H1 (cell line): ENCODE measurements at regions not wholly inside any gene's neighbourhood (a gene's known extent, or its start where the extent isn't known, plus 50 kb on each side); places are given as distances from the start of the nearest gene placed in this dataset.

Experiments
- CTCF ChIA-PET: fragments of 300-600 bp; sonication (Branson Sonifier 250); formaldehyde crosslinking; loops from one replicate; lab custom pipeline; 2021; ENCODE audit not compliant: partially characterized antibody; lab: Charles Lee
- POLR2A ChIA-PET: fragments of 300-600 bp; sonication (Branson Sonifier 250); formaldehyde crosslinking; loops from one replicate; lab custom pipeline; 2021; ENCODE audit warnings: inconsistent platforms; ENCODE audit not compliant: partially characterized antibody; lab: Charles Lee
- DNase-seq, 2 experiments: peaks; one replicate each; pipeline versions ENCODE4 v3.0.0 to v3.0.0-alpha.2; 2010 to 2022; ENCODE audit warnings: low spot score in 2 of 2, low read depth in 1 of 2, mixed read lengths in 1 of 2
- FAIRE-seq: peaks from 2 replicates; lab custom pipeline; 2011; peaks lifted over from hg19 to GRCh38; lab: Jason Lieb, UNC
- H2AFZ ChIP-seq: 2 replicates; pipeline ENCODE4 v1.8.1; 2012; ENCODE audit warnings: low read length, inconsistent platforms
- H2AK5ac ChIP-seq: 2 replicates; pipeline ENCODE4 v1.6.1; 2013; ENCODE audit warnings: low read depth, low read length
- H2BK120ac ChIP-seq: replicated peaks from 2 replicates; pipeline ENCODE3; 2013; ENCODE audit warnings: low read depth, low read length, inconsistent platforms
- H2BK12ac ChIP-seq: 2 replicates; pipeline ENCODE4 v1.6.1; 2013; ENCODE audit warnings: low read depth, low read length
- H2BK15ac ChIP-seq: 2 replicates; pipeline ENCODE4 v1.6.1; 2013; ENCODE audit warnings: low read length
- H2BK20ac ChIP-seq: 2 replicates; pipeline ENCODE4 v1.6.1; 2013; ENCODE audit warnings: low read length
- H2BK5ac ChIP-seq: 2 replicates; pipeline ENCODE4 v1.6.1; 2013; ENCODE audit warnings: low read depth, low read length
- H3K14ac ChIP-seq: 2 replicates; pipeline ENCODE4 v1.6.1; 2013; ENCODE audit warnings: inconsistent platforms; ENCODE audit not compliant: insufficient read length
- H3K18ac ChIP-seq: 2 replicates; pipeline ENCODE4 v1.6.1; 2013; ENCODE audit warnings: low read length; ENCODE audit errors: extremely low read depth
- H3K23ac ChIP-seq: 2 replicates; pipeline ENCODE4 v1.6.1; 2013; ENCODE audit warnings: inconsistent platforms; ENCODE audit not compliant: insufficient read length
- H3K23me2 ChIP-seq: 2 replicates; pipeline ENCODE4 v1.6.1; 2013; ENCODE audit warnings: low read depth, low read length
- H3K27ac ChIP-seq: 2 replicates; pipeline ENCODE4 v1.6.1; 2011; ENCODE audit warnings: low read depth, low read length, inconsistent platforms
- H3K27me3 ChIP-seq, 4 experiments: replicated peaks in 1 of 4; 1 replicate in 1 of 4; 2 replicates in 3 of 4; pipeline versions ENCODE4 v1.6.1 to v1.8.1; 2011 to 2013; ENCODE audit warnings: low read length in 3 of 4, mild to moderate bottlenecking in 3 of 4, inconsistent platforms in 2 of 4, mixed read lengths in 2 of 4, moderate library complexity in 1 of 4; ENCODE audit not compliant: control insufficient read depth in 3 of 4, insufficient read depth in 3 of 4; ENCODE audit errors: extremely low read depth in 1 of 4
- H3K36me3 ChIP-seq, 4 experiments: 2 replicates each; pipeline versions ENCODE4 v1.6.1 to v1.8.1; 2011 to 2013; ENCODE audit warnings: mild to moderate bottlenecking in 4 of 4, low read length in 3 of 4, moderate library complexity in 2 of 4, control low read depth in 1 of 4, inconsistent platforms in 1 of 4; ENCODE audit not compliant: insufficient read depth in 4 of 4, control insufficient read depth in 2 of 4
- H3K4ac ChIP-seq: replicated peaks from 2 replicates; pipeline ENCODE3; 2013; ENCODE audit warnings: low read length, low read depth, mixed read lengths, inconsistent platforms; ENCODE audit not compliant: insufficient read length
- H3K4me1 ChIP-seq, 4 experiments: replicated peaks in 1 of 4; 1 replicate in 1 of 4; 2 replicates in 3 of 4; pipeline versions ENCODE4 v1.6.1 to v1.8.1; 2011 to 2013; ENCODE audit warnings: low read length in 3 of 4, inconsistent platforms in 2 of 4, mixed read lengths in 1 of 4; ENCODE audit not compliant: insufficient read depth in 4 of 4, control insufficient read depth in 3 of 4
- H3K4me2 ChIP-seq, 2 experiments: 2 replicates each; pipeline versions ENCODE4 v1.6.1 to v1.8.1; 2011 to 2013; ENCODE audit warnings: low read depth in 2 of 2, low read length in 2 of 2, control low read depth in 1 of 2, inconsistent platforms in 1 of 2, mild to moderate bottlenecking in 1 of 2; ENCODE audit not compliant: insufficient read depth in 1 of 2
- H3K4me3 ChIP-seq, 4 experiments: fragments of 200-600, 300-600 bp in 1 of 4; sonication (generic), shearing (Covaris generic), sonication (Bioruptor Twin) in 1 of 4; 2 replicates each; pipeline versions ENCODE4 v1.5.1 to v1.8.1; 2011 to 2016; ENCODE audit warnings: low read length in 4 of 4, low read depth in 3 of 4, control low read depth in 2 of 4, inconsistent platforms in 2 of 4, mild to moderate bottlenecking in 2 of 4, mixed read lengths in 1 of 4, moderate library complexity in 1 of 4; ENCODE audit not compliant: insufficient read depth in 2 of 4; ENCODE audit errors: extremely low read depth in 1 of 4
- H3K56ac ChIP-seq: replicated peaks from 2 replicates; pipeline ENCODE3; 2013; ENCODE audit warnings: low read depth, mild to moderate bottlenecking, mixed read lengths, low read length, inconsistent platforms; ENCODE audit not compliant: insufficient read length
- H3K79me1 ChIP-seq: 2 replicates; pipeline ENCODE4 v1.6.1; 2013; ENCODE audit warnings: low read depth, low read length, control low read depth
- H3K79me2 ChIP-seq, 2 experiments: 2 replicates each; pipeline versions ENCODE4 v1.6.1 to v1.8.1; 2012 to 2013; ENCODE audit warnings: low read length in 2 of 2, mild to moderate bottlenecking in 2 of 2, inconsistent platforms in 1 of 2; ENCODE audit not compliant: insufficient read depth in 2 of 2, control insufficient read depth in 1 of 2
- H3K9ac ChIP-seq, 4 experiments: replicated peaks in 1 of 4; 1 replicate in 1 of 4; 2 replicates in 3 of 4; pipeline versions ENCODE4 v1.6.1 to v1.8.1; 2011 to 2013; ENCODE audit warnings: low read depth in 3 of 4, low read length in 3 of 4, control low read depth in 2 of 4, mild to moderate bottlenecking in 2 of 4, moderate library complexity in 2 of 4, inconsistent platforms in 1 of 4; ENCODE audit errors: extremely low read depth in 1 of 4
- H3K9me3 ChIP-seq, 2 experiments: 2 replicates each; pipeline versions ENCODE4 v1.6.1 to v1.8.1; 2012 to 2013; ENCODE audit warnings: mild to moderate bottlenecking in 2 of 2, moderate library complexity in 2 of 2, control low read depth in 1 of 2, inconsistent platforms in 1 of 2, low read depth in 1 of 2, low read length in 1 of 2, mixed read lengths in 1 of 2; ENCODE audit not compliant: insufficient read depth in 2 of 2
- H4K20me1 ChIP-seq, 2 experiments: replicated peaks in 1 of 2; 2 replicates each; pipeline versions ENCODE3 to v1.8.1; 2011 to 2013; ENCODE audit warnings: inconsistent platforms in 2 of 2, low read length in 2 of 2, mild to moderate bottlenecking in 1 of 2; ENCODE audit not compliant: insufficient read depth in 2 of 2, control insufficient read depth in 1 of 2
- H4K5ac ChIP-seq: 2 replicates; pipeline ENCODE4 v1.6.1; 2013; ENCODE audit warnings: low read length, low read depth, mixed read lengths, inconsistent platforms; ENCODE audit not compliant: insufficient read length
- H4K8ac ChIP-seq: 2 replicates; pipeline ENCODE4 v1.8.0; 2013; ENCODE audit warnings: mild to moderate bottlenecking, moderate library complexity, low read length, inconsistent platforms; ENCODE audit not compliant: insufficient read depth; ENCODE audit errors: extremely low read depth
- H4K91ac ChIP-seq: replicated peaks from 2 replicates; pipeline ENCODE3; 2013; ENCODE audit warnings: low read length, mixed read lengths, inconsistent platforms; ENCODE audit not compliant: insufficient read length
- CREB1 ChIP-seq: IDR thresholded peaks from 2 replicates; pipeline ENCODE4 v1.6.1; 2012; ENCODE audit warnings: inconsistent platforms
- WGBS, 2 experiments: shearing (Covaris generic) in 1 of 2; methylation state at CpG; one replicate each; pipeline versions ENCODE4 v1.1.6 to v1.1.7; 2013 to 2015; ENCODE audit warnings: low lambda C conversion rate in 2 of 2, mixed read lengths in 2 of 2, inconsistent platforms in 1 of 2, low coverage in 1 of 2, missing lambda C conversion rate in 1 of 2; ENCODE audit not compliant: insufficient replicate concordance in 2 of 2, insufficient coverage in 1 of 2, insufficient read length in 1 of 2; ENCODE audit errors: extremely low coverage in 1 of 2, missing lambda C conversion rate in 1 of 2; 5-methylcytosine and 5-hydroxymethylcytosine counted together

DNA sequence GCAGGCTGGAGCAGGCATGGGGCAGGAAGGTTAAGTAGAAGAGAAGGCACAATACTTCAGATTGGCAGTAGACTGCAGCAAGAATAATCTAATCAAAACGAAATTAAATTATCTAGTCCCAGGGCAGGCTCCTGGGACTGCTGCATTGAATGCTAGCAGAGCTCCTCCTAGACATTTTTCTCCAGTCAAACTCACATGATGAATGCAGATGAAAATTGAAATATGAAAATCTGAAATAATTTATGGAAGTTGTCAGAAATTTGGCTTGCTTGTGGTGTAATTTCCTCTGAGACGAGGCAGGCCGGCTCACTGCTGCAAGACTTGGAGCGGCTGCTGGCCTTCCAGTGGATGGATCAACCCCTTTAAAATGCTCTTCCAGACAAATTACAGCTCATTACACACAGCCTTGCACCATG lies 78.0 kb upstream of the TMEM33 start:
- H2BK120ac ChIP-seq: no peak overlapping the region
- H2BK12ac ChIP-seq: no peak overlapping the region
- H3K79me1 ChIP-seq: no peaks in the 10 kb centered on the region
- no peak overlapping the region for H3K23ac ChIP-seq
- 89% methylated on average over 4 of the region's 4 CpGs; no CpG with 5 or more reads in 1 of the 2 experiments for WGBS, 2 experiments
- no peak overlapping the region for H3K14ac ChIP-seq
- no peak for DNase-seq
- H3K4me2 ChIP-seq: no peak overlapping the region
- no peak overlapping the region for H4K5ac ChIP-seq
- FAIRE-seq: no peak
- no peaks in the 10 kb centered on the region for H3K79me2 ChIP-seq
- H3K27me3 ChIP-seq: peaks cover 0 to 3% (median under 1%) of the 10 kb centered on the region in 4 experiments; a peak in 2 of 7 replicates
- POLR2A ChIA-PET: no interaction called here
- no peak overlapping the region for H2AK5ac ChIP-seq
- no peak overlapping the region for H2BK5ac ChIP-seq
- no peak overlapping the region for H3K56ac ChIP-seq
- H4K91ac ChIP-seq: no peak overlapping the region
- H3K9me3 ChIP-seq: no peaks in the 10 kb centered on the region
- CTCF ChIA-PET: interaction anchor here (1.0 kb wide), 1 partner anchor 28 kb away, joined by 3 read pairs; no protein-coding TSS in a partner anchor
- no peak overlapping the region for H3K4ac ChIP-seq
- no peaks in the 10 kb centered on the region for H3K4me1 ChIP-seq
- no peak overlapping the region for H2BK15ac ChIP-seq
- no peak overlapping the region for H2BK20ac ChIP-seq
- no peaks in the 10 kb centered on the region for H3K36me3 ChIP-seq
- no peaks in the 10 kb centered on the region for H4K20me1 ChIP-seq
- H4K8ac ChIP-seq: no peak overlapping the region
- no peak overlapping the region for H3K4me3 ChIP-seq
- TF ChIP-seq CREB1: no peak
- no peak overlapping the region for H2AFZ ChIP-seq
- H3K27ac ChIP-seq: no peak overlapping the region
- H3K23me2 ChIP-seq: no peaks in the 10 kb centered on the region
- H3K18ac ChIP-seq: no peak overlapping the region
- H3K9ac ChIP-seq: no peak overlapping the region
